ENCODE measurements at regions not wholly inside any gene's neighbourhood (a gene's known extent, or its start where the extent isn't known, plus 50 kb on each side); places are given as distances from the start of the nearest gene placed in this dataset.

DNA sequence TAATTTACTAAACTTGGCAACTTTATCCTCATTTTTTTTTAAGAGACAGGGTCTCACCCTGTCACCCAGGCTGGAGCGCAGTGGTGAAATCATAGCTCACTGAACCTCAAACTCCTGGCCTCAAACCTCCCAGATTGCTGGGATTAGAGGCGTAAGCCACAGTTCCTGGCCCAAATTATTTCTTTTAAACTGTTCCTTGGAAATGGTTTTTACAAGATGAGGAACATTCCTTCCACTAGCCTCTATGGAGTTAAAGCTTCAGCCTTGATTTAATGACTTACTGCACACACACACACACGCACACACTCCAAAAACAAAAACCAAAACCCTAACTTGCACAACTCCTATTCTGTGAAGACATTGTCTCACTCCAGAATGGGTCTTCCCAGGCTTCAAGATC, 77.2 kb upstream of the TARS1 start:
- TF ChIP-seq, protein P1, sequence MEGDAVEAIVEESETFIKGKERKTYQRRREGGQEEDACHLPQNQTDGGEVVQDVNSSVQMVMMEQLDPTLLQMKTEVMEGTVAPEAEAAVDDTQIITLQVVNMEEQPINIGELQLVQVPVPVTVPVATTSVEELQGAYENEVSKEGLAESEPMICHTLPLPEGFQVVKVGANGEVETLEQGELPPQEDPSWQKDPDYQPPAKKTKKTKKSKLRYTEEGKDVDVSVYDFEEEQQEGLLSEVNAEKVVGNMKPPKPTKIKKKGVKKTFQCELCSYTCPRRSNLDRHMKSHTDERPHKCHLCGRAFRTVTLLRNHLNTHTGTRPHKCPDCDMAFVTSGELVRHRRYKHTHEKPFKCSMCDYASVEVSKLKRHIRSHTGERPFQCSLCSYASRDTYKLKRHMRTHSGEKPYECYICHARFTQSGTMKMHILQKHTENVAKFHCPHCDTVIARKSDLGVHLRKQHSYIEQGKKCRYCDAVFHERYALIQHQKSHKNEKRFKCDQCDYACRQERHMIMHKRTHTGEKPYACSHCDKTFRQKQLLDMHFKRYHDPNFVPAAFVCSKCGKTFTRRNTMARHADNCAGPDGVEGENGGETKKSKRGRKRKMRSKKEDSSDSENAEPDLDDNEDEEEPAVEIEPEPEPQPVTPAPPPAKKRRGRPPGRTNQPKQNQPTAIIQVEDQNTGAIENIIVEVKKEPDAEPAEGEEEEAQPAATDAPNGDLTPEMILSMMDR (IDR thresholded peaks at IDR 0.05), result no peak
- TF ChIP-seq POLR2A (IDR thresholded peaks at IDR 0.05), result no peak
